NCI-H2196 treated with DMSO at 0.1 percent for 48 hours (cell line): ENCODE measurements at regions not wholly inside any gene's neighbourhood (a gene's known extent, or its start where the extent isn't known, plus 50 kb on each side); places are given as distances from the start of the nearest gene placed in this dataset.

Experiments
- DNase-seq: peaks from one replicate; lab custom pipeline; 2025; ENCODE audit not compliant: unreplicated experiment; lab: John Stamatoyannopoulos, UW

DNA sequence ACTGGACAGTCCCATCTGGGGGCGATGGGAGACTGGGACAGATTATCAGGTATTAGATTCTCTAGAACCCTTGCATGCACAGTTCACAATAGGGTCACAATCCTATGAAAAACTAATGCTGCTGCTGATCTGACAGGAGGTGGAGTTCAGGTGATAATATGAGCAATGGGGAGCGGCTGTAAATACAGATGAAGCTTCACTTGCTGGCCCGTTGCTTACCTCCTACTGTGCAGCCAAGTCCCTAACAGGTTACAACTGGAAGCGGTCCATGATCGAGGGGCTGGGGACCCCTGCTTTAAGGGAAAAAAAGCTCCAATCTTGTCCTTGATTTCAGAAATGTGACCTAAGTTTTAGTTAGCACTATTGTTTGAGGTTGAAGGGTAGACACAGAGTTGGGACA is 175.2 kb downstream of the ZNF330 start:
- DNase-seq: no peak

- no peak for DNase-seq
Measured at GRCh38 chr4:141402712-141403111, 182.0 kb downstream of the ZNF330 start.

- DNase-seq: no peak
Measured at GRCh38 chr4:141403782-141404181, 183.1 kb downstream of the ZNF330 start.

DNA sequence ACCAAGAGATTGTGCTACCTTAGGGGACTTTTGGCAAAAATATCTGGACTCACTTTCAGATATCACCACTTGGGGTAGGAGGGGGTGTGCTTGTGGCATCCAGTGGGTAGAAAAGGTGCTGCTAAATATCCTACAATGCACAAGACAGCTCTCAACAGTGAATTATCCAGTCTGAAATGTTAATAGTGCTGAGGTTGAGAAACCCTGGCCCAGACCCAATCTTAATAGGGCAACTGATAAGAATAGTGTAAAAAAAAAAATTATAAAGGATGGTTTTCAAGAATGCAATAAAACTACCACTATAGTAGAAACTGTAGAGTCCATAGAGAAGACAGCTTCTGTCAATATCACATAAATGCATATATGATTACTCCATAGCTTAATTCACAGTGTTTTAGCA is 185.5 kb downstream of the ZNF330 start:
- no peak for DNase-seq

DNA sequence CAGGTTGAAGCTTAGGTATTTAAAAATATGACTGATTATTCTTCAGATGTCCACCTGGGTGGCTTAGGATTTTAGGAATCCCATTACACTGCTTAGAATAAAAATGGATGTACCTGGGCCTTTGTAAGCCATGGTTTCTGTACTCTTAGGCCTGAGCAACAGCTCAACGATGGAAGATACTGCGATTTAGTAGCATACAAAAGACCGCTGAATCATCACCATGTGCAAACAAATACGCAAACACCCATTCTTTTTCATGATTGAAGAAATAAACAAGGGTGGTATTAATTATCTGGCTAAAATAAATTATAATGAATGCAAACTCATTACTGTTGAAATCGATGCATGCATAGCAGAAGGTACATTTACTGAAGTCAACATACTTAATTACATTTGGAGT is 188.9 kb downstream of the ZNF330 start:
- no peak for DNase-seq

GRCh38 chr4:141410839-141411238 is 190.1 kb downstream of the ZNF330 start:
- DNase-seq: no peak

GRCh38 chr4:141411936-141412335 is 191.2 kb downstream of the ZNF330 start:
- DNase-seq: no peak

DNA sequence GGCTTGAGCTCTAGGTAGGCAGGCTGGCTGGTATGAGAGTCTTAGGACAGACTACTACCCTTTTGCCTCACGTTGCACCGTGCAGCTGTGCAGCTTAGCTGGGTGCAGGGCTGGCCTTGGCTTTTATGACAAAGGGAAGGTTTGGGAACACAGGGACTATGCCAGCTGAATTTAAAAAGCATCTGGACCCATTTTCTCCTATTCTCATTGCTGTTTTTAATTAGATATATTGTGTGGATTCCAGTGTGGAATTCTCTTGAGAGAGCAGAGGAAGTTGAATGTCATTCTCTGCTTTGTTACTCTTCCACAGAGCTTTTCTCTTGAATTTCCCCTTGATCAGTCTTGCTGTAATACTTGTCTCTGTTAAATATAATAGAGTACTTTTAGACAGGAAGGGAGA is 192.7 kb downstream of the ZNF330 start:
- DNase-seq: no peak

- DNase-seq: no peak
Measured at GRCh38 chr4:141415651-141416050, 195.0 kb downstream of the ZNF330 start.

DNA sequence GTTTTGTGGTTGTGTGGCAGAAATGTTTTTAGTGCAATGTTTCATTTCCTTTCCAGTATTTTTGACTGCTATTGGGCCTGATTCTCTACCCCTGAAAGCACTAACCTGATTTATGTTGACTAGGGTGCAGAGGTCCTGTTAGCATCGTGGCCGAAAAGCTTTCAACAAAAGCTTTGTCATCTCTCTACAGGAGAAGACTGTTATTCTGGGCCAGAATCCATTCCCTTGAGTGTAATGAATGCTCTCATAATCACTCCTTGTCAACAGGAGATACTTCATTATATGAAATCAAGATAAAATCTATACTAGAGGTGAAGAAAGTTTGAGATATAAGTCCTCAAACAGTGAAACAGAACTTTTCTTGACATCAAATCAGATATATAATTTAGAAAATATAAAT is 195.5 kb downstream of the ZNF330 start:
- DNase-seq: no peak

- DNase-seq: no peak
Measured at GRCh38 chr4:141416677-141417363, 196.1 kb downstream of the ZNF330 start.

- DNase-seq: no peak
Measured at GRCh38 chr4:141417387-141417786, 196.7 kb downstream of the ZNF330 start.

GRCh38 chr4:141425124-141425523 is 204.4 kb downstream of the ZNF330 start:
- DNase-seq: no peak

GRCh38 chr4:141427726-141428296 is 207.1 kb downstream of the ZNF330 start:
- no peak for DNase-seq

GRCh38 chr4:141429933-141430332 is 206.4 kb upstream of the IL15 start:
- no peak for DNase-seq

- DNase-seq: no peak
Measured at GRCh38 chr4:141430686-141431085, 205.7 kb upstream of the IL15 start.

GRCh38 chr4:141432000-141432712 is 204.2 kb upstream of the IL15 start:
- no peak for DNase-seq

- no peak for DNase-seq
Measured at GRCh38 chr4:141435446-141436225, 200.7 kb upstream of the IL15 start.

DNA sequence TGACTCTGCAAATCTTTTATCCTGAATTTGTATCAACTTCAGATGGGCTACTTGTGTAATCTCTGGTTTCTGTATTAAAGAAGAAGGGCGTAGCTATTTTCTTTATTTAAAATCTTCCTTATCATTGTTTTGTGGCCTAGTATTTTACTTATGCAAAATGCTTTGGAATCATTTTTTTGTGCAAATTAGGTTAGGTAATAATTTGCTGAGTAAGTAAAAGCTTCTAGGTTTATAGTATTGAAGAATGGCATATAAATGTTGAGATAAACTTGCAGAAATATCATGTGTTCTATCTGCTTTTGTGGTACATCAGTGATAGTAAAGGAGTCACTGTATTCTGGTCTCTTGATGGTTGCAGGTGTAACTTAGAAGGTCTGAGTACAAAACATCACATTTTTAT is 197.2 kb upstream of the IL15 start:
- DNase-seq: no peak

GRCh38 chr4:141447761-141448160 is 188.6 kb upstream of the IL15 start:
- DNase-seq: no peak

GRCh38 chr4:141448490-141448889 is 187.9 kb upstream of the IL15 start:
- no peak for DNase-seq

DNA sequence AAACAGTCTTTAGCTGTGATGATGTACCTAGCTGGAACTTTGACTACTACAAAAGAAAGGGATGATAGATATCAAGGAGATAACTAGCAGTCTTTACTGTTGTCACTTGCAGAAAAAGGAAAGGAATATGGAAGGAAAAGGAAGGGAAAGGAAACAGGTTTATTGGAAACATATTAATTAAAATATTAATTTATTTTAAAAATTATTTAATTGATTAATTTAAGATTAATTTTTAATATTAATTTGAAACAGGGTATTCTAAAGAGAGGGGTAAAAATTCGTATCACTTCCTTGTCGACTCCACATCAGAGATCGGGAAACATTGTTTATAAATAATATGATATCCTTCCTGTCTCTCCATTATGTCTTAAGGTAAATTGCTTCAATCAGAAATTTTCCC is 186.5 kb upstream of the IL15 start:
- no peak for DNase-seq
